Glutamatergic neuron (in vitro differentiated cells): ENCODE measurements at regions not wholly inside any gene's neighbourhood (a gene's known extent, or its start where the extent isn't known, plus 50 kb on each side); places are given as distances from the start of the nearest gene placed in this dataset.

ENCODE experiments used
- DNase-seq: peaks from one replicate; pipeline ENCODE4 v3.0.0; 2022
- H3K27ac Mint-ChIP-seq: one replicate; pipeline ENCODE4 v1.8.0; 2020; ENCODE audit warnings: mild to moderate bottlenecking, mixed read lengths, inconsistent platforms; ENCODE audit not compliant: unreplicated experiment
- H3K27me3 Mint-ChIP-seq: one replicate; pipeline ENCODE4 v1.8.0; 2020; ENCODE audit warnings: mild to moderate bottlenecking, moderate library complexity, mixed read lengths, inconsistent platforms; ENCODE audit not compliant: unreplicated experiment
- H3K36me3 Mint-ChIP-seq: one replicate; pipeline ENCODE4 v1.8.0; 2020; ENCODE audit warnings: mild to moderate bottlenecking, mixed read lengths, inconsistent platforms; ENCODE audit not compliant: unreplicated experiment
- H3K4me1 Mint-ChIP-seq: one replicate; pipeline ENCODE4 v1.8.0; 2020; ENCODE audit warnings: mild to moderate bottlenecking, low read depth, mixed read lengths, inconsistent platforms; ENCODE audit not compliant: unreplicated experiment
- H3K4me3 Mint-ChIP-seq: one replicate; pipeline ENCODE4 v1.8.0; 2020; ENCODE audit warnings: mild to moderate bottlenecking, mixed read lengths, inconsistent platforms; ENCODE audit not compliant: unreplicated experiment
- H3K9me3 Mint-ChIP-seq: one replicate; pipeline ENCODE4 v1.8.0; 2020; ENCODE audit warnings: mild to moderate bottlenecking, moderate library complexity, mixed read lengths, inconsistent platforms; ENCODE audit not compliant: unreplicated experiment
- CTCF ChIP-seq: fragments of 200-600 bp; sonication (generic); IDR thresholded peaks from one replicate; pipeline ENCODE4 v1.5.0; 2021; ENCODE audit not compliant: partially characterized antibody, unreplicated experiment

- Mint-ChIP-seq H3K36me3 (no peaks in the 10 kb centered on the region), H3K27me3 (no peaks in the 10 kb centered on the region), H3K4me1 (no peaks in the 10 kb centered on the region), H3K4me3 (no peak overlapping the region), H3K9me3 (peaks cover 1% of the 10 kb centered on the region), H3K27ac (no peak overlapping the region)
- no peak for DNase-seq
- TF ChIP-seq CTCF = no peak
Measured at GRCh38 chr14:25904446-25904845, 693.4 kb downstream of the NOVA1 start.

- no peaks in the 10 kb centered on the region for H3K36me3 Mint-ChIP-seq
- no peak for TF ChIP-seq CTCF
- no peak for DNase-seq
- H3K4me3 Mint-ChIP-seq = no peak overlapping the region
- H3K4me1 Mint-ChIP-seq = no peaks in the 10 kb centered on the region
- peaks cover 1% of the 10 kb centered on the region for H3K9me3 Mint-ChIP-seq
- no peak overlapping the region for H3K27ac Mint-ChIP-seq
- no peaks in the 10 kb centered on the region for H3K27me3 Mint-ChIP-seq
Measured at GRCh38 chr14:25899197-25899596, 698.6 kb downstream of the NOVA1 start.

GRCh38 chr14:25896777-25897176, 701.1 kb downstream of the NOVA1 start:
- no peak overlapping the region for H3K4me3 Mint-ChIP-seq
- no peak for DNase-seq

GRCh38 chr14:25895740-25896139, 702.1 kb downstream of the NOVA1 start:
- DNase-seq = no peak

More at GRCh38 chr14:25896777-25897176, 701.1 kb downstream of the NOVA1 start:
- Mint-ChIP-seq H3K9me3 (peaks cover 1% of the 10 kb centered on the region), H3K36me3 (no peaks in the 10 kb centered on the region), H3K4me1 (no peaks in the 10 kb centered on the region), H3K27me3 (peaks cover 6% of the 10 kb centered on the region), H3K27ac (no peak overlapping the region)
- no peak for TF ChIP-seq CTCF

GRCh38 chr14:25887251-25887878, 710.5 kb downstream of the NOVA1 start:
- Mint-ChIP-seq H3K27ac (no peak overlapping the region), H3K36me3 (no peaks in the 10 kb centered on the region), H3K4me1 (no peaks in the 10 kb centered on the region), H3K9me3 (no peaks in the 10 kb centered on the region), H3K27me3 (peaks cover 6% of the 10 kb centered on the region), H3K4me3 (no peak overlapping the region)
- TF ChIP-seq CTCF = no peak
- DNase-seq = no peak

More at GRCh38 chr14:25895740-25896139, 702.1 kb downstream of the NOVA1 start:
- H3K4me1 Mint-ChIP-seq = no peaks in the 10 kb centered on the region
- peaks cover 1% of the 10 kb centered on the region for H3K9me3 Mint-ChIP-seq
- no peak overlapping the region for H3K4me3 Mint-ChIP-seq
- TF ChIP-seq CTCF = no peak
- H3K36me3 Mint-ChIP-seq = no peaks in the 10 kb centered on the region
- H3K27me3 Mint-ChIP-seq = peaks cover 6% of the 10 kb centered on the region
- no peak overlapping the region for H3K27ac Mint-ChIP-seq
